Neural crest cell (in vitro differentiated cells): ENCODE measurements at regions not wholly inside any gene's neighbourhood (a gene's known extent, or its start where the extent isn't known, plus 50 kb on each side); places are given as distances from the start of the nearest gene placed in this dataset.

Experiments used
- DNase-seq: peaks from one replicate; pipeline ENCODE4 v3.0.0; 2021; ENCODE audit warnings: low read depth, mixed read lengths, low spot score
- H3K27ac Mint-ChIP-seq: one replicate; pipeline ENCODE4 v1.8.0; 2021; ENCODE audit warnings: mild to moderate bottlenecking, mixed read lengths; ENCODE audit not compliant: unreplicated experiment
- H3K27me3 Mint-ChIP-seq: 2 replicates; pipeline ENCODE4 v1.8.0; 2021; ENCODE audit warnings: low read depth, mild to moderate bottlenecking, mixed read lengths
- H3K36me3 Mint-ChIP-seq: 2 replicates; pipeline ENCODE4 v1.8.0; 2021; ENCODE audit warnings: low read depth, mild to moderate bottlenecking, mixed read lengths
- H3K4me1 Mint-ChIP-seq: 2 replicates; pipeline ENCODE4 v1.8.0; 2021; ENCODE audit warnings: mixed read lengths
- H3K4me3 Mint-ChIP-seq: one replicate; pipeline ENCODE4 v1.8.0; 2021; ENCODE audit warnings: mild to moderate bottlenecking, mixed read lengths
- H3K9me3 Mint-ChIP-seq: 2 replicates; pipeline ENCODE4 v1.8.0; 2021; ENCODE audit warnings: mixed read lengths
- CTCF ChIP-seq: fragments of 200-600 bp; sonication (generic); conservative IDR thresholded peaks from 2 replicates; pipeline ENCODE4 v1.5.0; 2021; ENCODE audit warnings: antibody characterized with exemption, mild to moderate bottlenecking

DNA sequence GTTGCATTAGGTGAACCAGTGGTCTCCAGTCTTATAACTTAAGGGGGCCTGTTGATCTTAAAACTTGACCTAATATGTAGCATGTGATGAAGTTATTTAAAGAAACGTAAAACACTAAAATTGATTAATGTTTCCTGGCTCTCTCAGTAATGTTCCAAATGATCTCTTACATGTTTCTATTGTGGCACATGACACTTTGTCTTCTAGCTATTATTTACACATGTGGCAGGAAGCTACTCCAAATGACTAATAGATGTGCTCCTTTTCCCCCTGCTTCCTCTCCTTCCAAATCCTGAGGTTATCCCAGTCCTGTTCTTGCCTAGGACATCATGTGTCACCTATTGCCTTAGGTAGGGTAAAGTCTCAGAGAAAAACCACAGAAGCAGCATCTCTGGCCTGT, 89.4 kb downstream of the FAS start:
- no peaks in the 10 kb centered on the region for H3K36me3 Mint-ChIP-seq
- H3K27ac Mint-ChIP-seq = no peak overlapping the region
- no peak for DNase-seq
- no peak overlapping the region for H3K4me3 Mint-ChIP-seq
- TF ChIP-seq CTCF = no peak
- no peaks in the 10 kb centered on the region for H3K9me3 Mint-ChIP-seq
- peaks cover 4% of the 10 kb centered on the region for H3K4me1 Mint-ChIP-seq
- H3K27me3 Mint-ChIP-seq = no peaks in the 10 kb centered on the region

- no peak for DNase-seq
- Mint-ChIP-seq H3K4me3 (no peak overlapping the region), H3K36me3 (no peaks in the 10 kb centered on the region), H3K27ac (no peak overlapping the region), H3K9me3 (no peaks in the 10 kb centered on the region), H3K4me1 (peaks cover 4% of the 10 kb centered on the region), H3K27me3 (no peaks in the 10 kb centered on the region)
- no peak for TF ChIP-seq CTCF
Measured at GRCh38 chr10:89078724-89079672, 88.4 kb downstream of the FAS start.

GRCh38 chr10:89076120-89076519, 85.5 kb downstream of the FAS start:
- Mint-ChIP-seq H3K27ac (no peak overlapping the region), H3K4me1 (peaks cover 4% of the 10 kb centered on the region), H3K9me3 (no peaks in the 10 kb centered on the region), H3K27me3 (no peaks in the 10 kb centered on the region), H3K4me3 (no peak overlapping the region), H3K36me3 (no peaks in the 10 kb centered on the region)
- no peak for DNase-seq
- no peak for TF ChIP-seq CTCF

DNA sequence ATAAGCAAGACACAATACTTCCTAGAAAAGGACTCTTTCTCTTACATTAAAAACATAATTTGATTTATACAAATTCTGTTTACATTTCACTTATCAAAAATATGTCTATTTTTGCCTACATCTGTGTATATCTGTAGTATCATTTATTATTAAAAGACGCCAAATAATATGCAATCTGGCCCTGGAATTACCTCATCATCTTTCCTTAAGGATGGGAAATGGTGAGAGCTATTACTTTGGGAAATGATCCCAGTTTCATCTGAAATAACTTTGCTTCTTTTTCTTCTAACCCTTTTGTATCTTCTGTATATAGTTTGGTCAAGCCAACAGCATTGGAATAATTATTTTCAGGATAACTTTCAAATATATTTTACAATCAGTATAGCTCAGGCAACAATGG, 85.0 kb downstream of the FAS start:
- DNase-seq = no peak
- Mint-ChIP-seq H3K36me3 (no peaks in the 10 kb centered on the region), H3K27me3 (no peaks in the 10 kb centered on the region), H3K9me3 (no peaks in the 10 kb centered on the region), H3K4me3 (no peak overlapping the region), H3K27ac (no peak overlapping the region), H3K4me1 (peaks cover 4% of the 10 kb centered on the region)
- no peak for TF ChIP-seq CTCF

- no peaks in the 10 kb centered on the region for H3K27me3 Mint-ChIP-seq
- H3K4me1 Mint-ChIP-seq = peaks cover under 1% of the 10 kb centered on the region
- TF ChIP-seq CTCF = no peak
- no peaks in the 10 kb centered on the region for H3K36me3 Mint-ChIP-seq
- no peak overlapping the region for H3K27ac Mint-ChIP-seq
- no peaks in the 10 kb centered on the region for H3K9me3 Mint-ChIP-seq
- DNase-seq = no peak
- no peak overlapping the region for H3K4me3 Mint-ChIP-seq
Measured at GRCh38 chr10:89074120-89074519, 83.5 kb downstream of the FAS start.
